Common myeloid progenitor, CD34-positive (primary cell): ENCODE measurements at regions not wholly inside any gene's neighbourhood (a gene's known extent, or its start where the extent isn't known, plus 50 kb on each side); places are given as distances from the start of the nearest gene placed in this dataset.

ENCODE experiments used
- CTCF ChIA-PET: fragments of 350-600 bp; sonication (Branson Sonifier 250); formaldehyde crosslinking; loops from one replicate; lab custom pipeline; 2021; ENCODE audit warnings: antibody characterized with exemption; lab: Charles Lee
- POLR2A ChIA-PET: fragments of 350-600 bp; sonication (Branson Sonifier 250); formaldehyde crosslinking; loops from one replicate; lab custom pipeline; 2021; ENCODE audit warnings: antibody characterized with exemption; lab: Charles Lee
- DNase-seq, 3 donors: peaks; one replicate each; pipeline versions ENCODE4 v3.0.0 to v3.0.0-alpha.2; 2013
- H3K27ac ChIP-seq, 2 experiments: 1 replicate in 1 of 2; 2 replicates in 1 of 2; pipeline ENCODE4 v1.7.0; 2013; ENCODE audit warnings: inconsistent platforms in 2 of 2, low read length in 2 of 2, mild to moderate bottlenecking in 2 of 2, low read depth in 1 of 2, moderate library complexity in 1 of 2; ENCODE audit not compliant: severe bottlenecking in 2 of 2, insufficient read depth in 1 of 2, poor library complexity in 1 of 2
- H3K27me3 ChIP-seq, 5 experiments: replicated peaks in 2 of 5; 1 replicate in 3 of 5; 2 replicates in 2 of 5; pipeline versions ENCODE4 v1.6.1 to v1.7.0; 2013; ENCODE audit warnings: low read length in 4 of 5, mild to moderate bottlenecking in 2 of 5, moderate library complexity in 2 of 5, inconsistent platforms in 1 of 5; ENCODE audit not compliant: insufficient read depth in 5 of 5, control insufficient read depth in 4 of 5
- H3K36me3 ChIP-seq, 4 experiments: 1 replicate in 2 of 4; 2 replicates in 2 of 4; pipeline versions ENCODE4 v1.6.1 to v1.7.0; 2013; ENCODE audit warnings: low read length in 3 of 4, control low read depth in 1 of 4, mild to moderate bottlenecking in 1 of 4; ENCODE audit not compliant: control insufficient read depth in 4 of 4, insufficient read depth in 4 of 4
- H3K4me1 ChIP-seq, 4 experiments: 1 replicate in 3 of 4; 2 replicates in 1 of 4; pipeline versions ENCODE4 v1.6.1 to v1.7.1; 2013; ENCODE audit warnings: low read length in 3 of 4, mild to moderate bottlenecking in 3 of 4, control low read depth in 1 of 4, inconsistent platforms in 1 of 4, moderate library complexity in 1 of 4; ENCODE audit not compliant: control insufficient read depth in 4 of 4, insufficient read depth in 4 of 4; ENCODE audit errors: control extremely low read depth in 1 of 4
- H3K4me3 ChIP-seq, 7 experiments: 1 replicate in 4 of 7; 2 replicates in 3 of 7; pipeline versions ENCODE4 v1.5.1 to v1.7.0; 2013; ENCODE audit warnings: mild to moderate bottlenecking in 7 of 7, low read length in 6 of 7, moderate library complexity in 6 of 7, inconsistent platforms in 2 of 7, low read depth in 2 of 7, control low read depth in 1 of 7; ENCODE audit not compliant: insufficient read depth in 4 of 7, control insufficient read depth in 1 of 7; ENCODE audit errors: extremely low read depth in 1 of 7
- H3K9me3 ChIP-seq, 5 experiments: 1 replicate in 4 of 5; 2 replicates in 1 of 5; pipeline versions ENCODE4 v1.6.1 to v1.7.1; 2013; ENCODE audit warnings: low read length in 4 of 5, mild to moderate bottlenecking in 2 of 5, inconsistent platforms in 1 of 5, low read depth in 1 of 5, moderate library complexity in 1 of 5; ENCODE audit not compliant: control insufficient read depth in 4 of 5, insufficient read depth in 2 of 5; ENCODE audit errors: control extremely low read depth in 1 of 5
- WGBS: methylation state at CpG from one replicate; pipeline ENCODE4 v1.1.5; 2013; ENCODE audit not compliant: insufficient coverage; 5-methylcytosine and 5-hydroxymethylcytosine counted together

GRCh38 chr3:26365706-26366105, 256.9 kb upstream of the LRRC3B start:
- Histone ChIP-seq H3K27me3 (no peaks in the 10 kb centered on the region), H3K36me3 (no peaks in the 10 kb centered on the region), H3K4me3 (no peak overlapping the region), H3K9me3 (no peaks in the 10 kb centered on the region), H3K4me1 (no peaks in the 10 kb centered on the region), H3K27ac (no peak overlapping the region)
- no CpG with 5 or more reads among the region's 2 CpGs for WGBS
- DNase-seq: no peak
- POLR2A ChIA-PET: no interaction called here
- CTCF ChIA-PET: no interaction called here

- no peaks in the 10 kb centered on the region for H3K36me3 ChIP-seq
- H3K4me1 ChIP-seq: no peaks in the 10 kb centered on the region
- H3K9me3 ChIP-seq: peaks cover 0 to 4% (median 0%) of the 10 kb centered on the region in 5 experiments
- H3K27me3 ChIP-seq: no peaks in the 10 kb centered on the region
- ChIA-PET POLR2A (no interaction called here), CTCF (no interaction called here)
- no peak overlapping the region for H3K4me3 ChIP-seq
- DNase-seq: no peak
- H3K27ac ChIP-seq: no peak overlapping the region
Measured at GRCh38 chr3:26368312-26368711, 254.3 kb upstream of the LRRC3B start.

- Histone ChIP-seq H3K4me3 (no peak overlapping the region), H3K27me3 (no peaks in the 10 kb centered on the region), H3K36me3 (no peaks in the 10 kb centered on the region), H3K4me1 (no peaks in the 10 kb centered on the region), H3K27ac (no peak overlapping the region), H3K9me3 (peaks cover 0 to 4% (median 0%) of the 10 kb centered on the region in 5 experiments)
- ChIA-PET POLR2A (no interaction called here), CTCF (no interaction called here)
- WGBS: 93% methylated on average over 4 of the region's 7 CpGs
- no peak for DNase-seq
Measured at GRCh38 chr3:26369133-26369532, 253.4 kb upstream of the LRRC3B start.

GRCh38 chr3:26375843-26376530, 246.6 kb upstream of the LRRC3B start:
- DNase-seq: no peak
- WGBS: 87% methylated on average over 3 of the region's 3 CpGs
- Histone ChIP-seq H3K4me3 (no peak overlapping the region), H3K9me3 (peaks cover 0 to 4% (median 0%) of the 10 kb centered on the region in 5 experiments), H3K4me1 (no peaks in the 10 kb centered on the region), H3K27me3 (no peaks in the 10 kb centered on the region), H3K27ac (no peak overlapping the region), H3K36me3 (no peaks in the 10 kb centered on the region)
- ChIA-PET POLR2A (no interaction called here), CTCF (no interaction called here)

- no CpG with 5 or more reads among the region's 1 CpG for WGBS
- CTCF ChIA-PET: no interaction called here
- no peaks in the 10 kb centered on the region for H3K36me3 ChIP-seq
Measured at GRCh38 chr3:26381411-26381810, 241.2 kb upstream of the LRRC3B start.

GRCh38 chr3:26406636-26407035, 215.9 kb upstream of the LRRC3B start:
- no peak for DNase-seq
- Histone ChIP-seq H3K4me1 (no peaks in the 10 kb centered on the region), H3K4me3 (no peak overlapping the region), H3K36me3 (no peaks in the 10 kb centered on the region), H3K27ac (no peak overlapping the region), H3K9me3 (peaks cover 0 to 4% (median 0%) of the 10 kb centered on the region in 5 experiments), H3K27me3 (no peaks in the 10 kb centered on the region)
- ChIA-PET POLR2A (no interaction called here), CTCF (no interaction called here)
- 100% methylated on average over 2 of the region's 2 CpGs for WGBS

More at GRCh38 chr3:26381411-26381810, 241.2 kb upstream of the LRRC3B start:
- Histone ChIP-seq H3K4me1 (no peaks in the 10 kb centered on the region), H3K27me3 (no peaks in the 10 kb centered on the region), H3K27ac (no peak overlapping the region), H3K4me3 (no peak overlapping the region), H3K9me3 (no peaks in the 10 kb centered on the region)
- DNase-seq: no peak
- POLR2A ChIA-PET: interaction anchor here (0.6 kb wide), 1 partner anchor 40 kb away, joined by 3 read pairs; no protein-coding TSS in a partner anchor

GRCh38 chr3:26418553-26418952, 204.0 kb upstream of the LRRC3B start:
- no peaks in the 10 kb centered on the region for H3K4me1 ChIP-seq
- no peak overlapping the region for H3K4me3 ChIP-seq
- H3K27me3 ChIP-seq: no peaks in the 10 kb centered on the region
- H3K9me3 ChIP-seq: no peaks in the 10 kb centered on the region
- POLR2A ChIA-PET: no interaction called here
- CTCF ChIA-PET: no interaction called here
- H3K27ac ChIP-seq: no peak overlapping the region
- DNase-seq: no peak
- H3K36me3 ChIP-seq: no peaks in the 10 kb centered on the region
